ENCODE measurements at regions not wholly inside any gene's neighbourhood (a gene's known extent, or its start where the extent isn't known, plus 50 kb on each side); places are given as distances from the start of the nearest gene placed in this dataset.

DNA sequence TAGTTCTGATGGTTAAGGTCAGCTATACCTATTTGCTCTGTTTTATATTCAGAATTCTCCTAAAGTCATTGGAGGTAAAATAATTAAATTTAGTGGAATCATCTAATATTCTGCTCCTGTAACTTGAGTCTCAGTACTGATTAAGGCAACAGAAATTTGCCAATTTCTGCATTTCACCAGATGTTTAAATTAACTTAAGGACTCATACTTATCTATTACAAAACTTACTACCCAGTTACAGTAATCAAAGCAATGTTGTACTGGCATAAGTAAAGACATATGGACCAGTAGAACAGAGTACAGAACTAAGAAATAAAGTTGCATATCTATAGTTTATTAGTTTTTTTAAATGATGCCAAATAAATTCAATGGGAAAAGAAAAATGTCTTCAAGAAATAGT is 1043.8 kb downstream of the OTOL1 start:
- H3K4me3 ChIP-seq (ENCODE audit: low read length) = no peak overlapping the region
- TF ChIP-seq, protein P1, sequence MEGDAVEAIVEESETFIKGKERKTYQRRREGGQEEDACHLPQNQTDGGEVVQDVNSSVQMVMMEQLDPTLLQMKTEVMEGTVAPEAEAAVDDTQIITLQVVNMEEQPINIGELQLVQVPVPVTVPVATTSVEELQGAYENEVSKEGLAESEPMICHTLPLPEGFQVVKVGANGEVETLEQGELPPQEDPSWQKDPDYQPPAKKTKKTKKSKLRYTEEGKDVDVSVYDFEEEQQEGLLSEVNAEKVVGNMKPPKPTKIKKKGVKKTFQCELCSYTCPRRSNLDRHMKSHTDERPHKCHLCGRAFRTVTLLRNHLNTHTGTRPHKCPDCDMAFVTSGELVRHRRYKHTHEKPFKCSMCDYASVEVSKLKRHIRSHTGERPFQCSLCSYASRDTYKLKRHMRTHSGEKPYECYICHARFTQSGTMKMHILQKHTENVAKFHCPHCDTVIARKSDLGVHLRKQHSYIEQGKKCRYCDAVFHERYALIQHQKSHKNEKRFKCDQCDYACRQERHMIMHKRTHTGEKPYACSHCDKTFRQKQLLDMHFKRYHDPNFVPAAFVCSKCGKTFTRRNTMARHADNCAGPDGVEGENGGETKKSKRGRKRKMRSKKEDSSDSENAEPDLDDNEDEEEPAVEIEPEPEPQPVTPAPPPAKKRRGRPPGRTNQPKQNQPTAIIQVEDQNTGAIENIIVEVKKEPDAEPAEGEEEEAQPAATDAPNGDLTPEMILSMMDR (conservative IDR thresholded peaks at IDR 0.05; ENCODE audit: low read depth, low read length) = no peak
- no peak for DNase-seq (ENCODE audit: low read depth)

DNA sequence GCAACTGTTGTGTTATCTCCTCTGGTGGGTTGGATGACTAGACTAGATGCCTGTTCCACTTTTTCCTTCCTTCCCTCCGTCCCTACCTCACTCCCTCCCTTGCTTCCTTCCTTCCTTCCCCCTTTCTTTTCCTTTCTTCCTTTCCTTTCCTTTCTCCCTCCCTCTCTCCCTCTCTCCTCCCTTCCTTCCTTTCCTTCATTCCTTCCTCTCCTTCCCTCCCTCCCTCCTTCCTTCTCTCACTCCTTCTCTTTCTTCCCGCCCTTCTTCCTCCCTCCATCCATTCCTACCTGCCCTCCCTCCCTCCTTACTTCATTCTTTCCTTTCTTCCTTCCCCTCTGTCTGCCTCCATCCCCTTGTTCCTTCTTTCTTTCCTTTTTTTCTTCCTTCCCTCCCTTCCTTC is 1045.3 kb downstream of the OTOL1 start:
- DNase-seq (ENCODE audit: low read depth) = no peak
- H3K4me3 ChIP-seq (ENCODE audit: low read length) = no peak overlapping the region
- TF ChIP-seq, protein P1 (conservative IDR thresholded peaks at IDR 0.05; ENCODE audit: low read depth, low read length) = no peak

DNA sequence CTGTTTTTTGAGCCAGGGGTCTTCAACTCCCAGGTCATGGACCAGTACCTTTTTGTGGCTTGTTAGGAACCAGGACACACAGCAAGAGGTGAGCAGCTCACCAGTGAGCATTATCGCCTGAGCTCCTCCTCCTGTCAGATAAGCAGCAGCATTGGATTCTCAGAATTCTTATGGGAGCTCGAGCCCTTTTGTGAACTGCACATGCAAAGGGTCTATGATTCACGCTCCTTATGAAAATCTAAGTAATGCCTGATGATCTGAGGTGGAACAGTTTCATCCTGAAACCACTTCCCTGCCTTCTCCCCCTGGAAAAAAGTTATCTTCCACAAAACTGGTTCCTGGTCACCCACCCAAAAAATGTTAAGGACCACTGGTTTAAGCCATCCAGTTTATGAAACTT is 1047.6 kb downstream of the OTOL1 start:
- TF ChIP-seq, protein P1 (conservative IDR thresholded peaks at IDR 0.05; ENCODE audit: low read depth, low read length) = no peak
- no peak for DNase-seq (ENCODE audit: low read depth)
- H3K4me3 ChIP-seq (ENCODE audit: low read length) = no peak overlapping the region

DNA sequence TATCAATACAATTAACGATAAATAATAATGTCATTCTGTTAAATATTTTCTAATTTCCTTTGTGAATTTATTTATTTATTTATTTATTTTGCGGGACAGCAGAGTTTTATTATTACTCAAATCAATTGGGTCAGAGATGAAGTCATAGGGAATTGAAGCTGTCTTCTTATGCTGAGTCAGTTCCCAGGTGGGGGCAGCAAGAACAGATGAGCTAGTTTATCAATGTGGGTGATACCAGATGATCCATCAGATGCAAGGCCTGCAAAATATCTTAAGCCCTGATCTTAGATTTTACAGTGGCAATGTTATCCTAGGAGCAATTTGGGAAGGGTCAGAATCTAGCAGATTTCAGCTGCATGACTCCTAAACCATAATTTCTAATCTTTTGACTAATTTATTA is 1050.3 kb downstream of the OTOL1 start:
- no peak overlapping the region for H3K4me3 ChIP-seq (ENCODE audit: low read length)
- DNase-seq (ENCODE audit: low read depth) = no peak
- TF ChIP-seq, protein P1 (conservative IDR thresholded peaks at IDR 0.05; ENCODE audit: low read depth, low read length) = no peak

DNA sequence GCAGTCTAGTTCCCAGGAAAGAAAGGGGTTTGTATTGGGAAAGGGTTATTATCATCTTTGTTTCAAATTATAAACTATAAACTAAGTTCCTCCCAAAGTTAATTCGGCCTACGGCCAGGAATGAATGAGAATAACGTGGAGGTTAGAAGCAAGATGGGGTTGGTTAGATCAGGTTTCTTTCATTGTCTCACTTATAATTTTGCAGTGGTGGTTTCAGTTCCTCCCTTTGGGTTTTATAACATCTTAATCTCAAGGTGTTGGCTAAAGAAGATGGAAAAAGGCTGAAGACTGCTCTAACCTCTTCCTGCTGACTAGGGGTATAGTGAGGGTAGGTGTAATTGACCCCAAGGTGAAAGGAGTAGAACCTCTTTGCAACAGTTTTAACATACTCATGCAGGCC is 1050.7 kb downstream of the OTOL1 start:
- no peak overlapping the region for H3K4me3 ChIP-seq (ENCODE audit: low read length)
- TF ChIP-seq, protein P1 (conservative IDR thresholded peaks at IDR 0.05; ENCODE audit: low read depth, low read length) = no peak
- no peak for DNase-seq (ENCODE audit: low read depth)

DNA sequence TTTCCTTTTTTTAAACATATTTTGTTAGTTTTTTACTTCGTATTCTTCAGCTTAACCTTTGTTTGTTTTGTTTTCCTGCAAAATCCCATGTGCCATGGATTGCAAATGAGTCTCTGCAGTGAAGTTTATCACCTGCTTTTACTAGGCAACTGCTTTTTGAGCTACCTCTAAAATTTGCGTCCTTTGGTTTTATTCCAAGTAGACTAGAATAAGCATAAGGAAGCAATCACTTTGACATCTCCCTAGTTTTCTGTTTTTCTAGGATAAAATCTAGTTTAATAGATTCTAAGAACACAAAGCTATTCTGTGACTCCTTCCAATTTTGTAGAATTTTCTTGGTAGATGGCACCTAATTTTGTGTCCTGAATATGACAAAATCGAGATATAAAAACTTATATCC is 1059.2 kb downstream of the OTOL1 start:
- TF ChIP-seq, protein P1 (conservative IDR thresholded peaks at IDR 0.05; ENCODE audit: low read depth, low read length) = no peak
- no peak overlapping the region for H3K4me3 ChIP-seq (ENCODE audit: low read length)
- DNase-seq (ENCODE audit: low read depth) = no peak

DNA sequence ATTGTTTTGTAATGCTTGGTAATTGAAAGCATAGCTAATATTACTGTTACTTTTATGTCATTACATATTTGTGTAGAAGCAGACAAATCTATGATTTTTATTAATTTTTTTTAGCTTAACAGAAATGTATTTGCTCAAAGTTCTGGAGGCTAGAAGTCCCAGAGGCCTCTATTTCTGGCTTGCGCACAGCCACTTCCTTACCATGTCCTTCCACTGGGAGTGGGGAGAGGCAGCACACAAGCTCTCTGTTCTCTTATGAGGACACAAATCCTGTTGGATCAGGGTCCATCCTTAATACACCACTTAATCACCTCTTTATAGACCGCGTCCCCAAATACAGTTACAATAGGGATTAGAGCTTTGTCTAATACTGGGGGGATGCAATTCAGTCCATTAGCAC is 1061.4 kb downstream of the OTOL1 start:
- no peak overlapping the region for H3K4me3 ChIP-seq (ENCODE audit: low read length)
- TF ChIP-seq, protein P1 (conservative IDR thresholded peaks at IDR 0.05; ENCODE audit: low read depth, low read length) = no peak
- no peak for DNase-seq (ENCODE audit: low read depth)
